Left ventricle myocardium inferior (tissue), 1 donor: ENCODE measurements at regions not wholly inside any gene's neighbourhood (a gene's known extent, or its start where the extent isn't known, plus 50 kb on each side); places are given as distances from the start of the nearest gene placed in this dataset.

Experiments used
- DNase-seq: peaks from one replicate; pipeline ENCODE4 v3.0.0-alpha.2; 2020
- H3K27ac ChIP-seq: fragments of 200-600 bp; replicated peaks from 2 replicates; pipeline ENCODE4 v1.8.0; 2021
- H3K27me3 ChIP-seq: fragments of 200-600 bp; 2 replicates; pipeline ENCODE4 v1.8.0; 2021; ENCODE audit warnings: low read depth
- H3K36me3 ChIP-seq: fragments of 200-600 bp; 2 replicates; pipeline ENCODE4 v1.8.0; 2021
- H3K4me1 ChIP-seq: fragments of 200-600 bp; 2 replicates; pipeline ENCODE4 v1.8.0; 2021
- H3K4me3 ChIP-seq: fragments of 200-600 bp; 2 replicates; pipeline ENCODE4 v1.8.0; 2021; ENCODE audit warnings: mild to moderate bottlenecking, moderate library complexity
- H3K9me3 ChIP-seq: fragments of 200-600 bp; replicated peaks from 2 replicates; pipeline ENCODE4 v1.8.0; 2021
- CTCF ChIP-seq: fragments of 200-600 bp; IDR thresholded peaks from 2 replicates; pipeline ENCODE4 v1.8.0; 2021; ENCODE audit warnings: antibody characterized with exemption, mild to moderate bottlenecking, borderline replicate concordance
- intact Hi-C: fragments of 100-400 bp; cut with micrococcal nuclease; formaldehyde crosslinking; loops from one replicate; pipeline ENCODE4 v1.11.0; 2022
- donor health status: DM: no; HTN: yes; CAD: no; lungs with severe emphysema.

- no peak for TF ChIP-seq CTCF
- no peak for DNase-seq
- intact Hi-C loops = no loop called here
- Histone ChIP-seq H3K27ac (no peak overlapping the region), H3K9me3 (peaks cover 23% of the 10 kb centered on the region), H3K4me3 (no peak overlapping the region), H3K27me3 (no peaks in the 10 kb centered on the region), H3K36me3 (no peaks in the 10 kb centered on the region), H3K4me1 (no peaks in the 10 kb centered on the region)
These were observed 670.3 kb downstream of the TLE4 start for GRCh38 chr9:80242022-80242421.

GRCh38 chr9:80235752-80236151 is 664.0 kb downstream of the TLE4 start:
- peaks cover 20% of the 10 kb centered on the region for H3K9me3 ChIP-seq
- no peak overlapping the region for H3K27ac ChIP-seq
- no peak for TF ChIP-seq CTCF
- intact Hi-C loops = no loop called here
- no peaks in the 10 kb centered on the region for H3K4me1 ChIP-seq
- no peaks in the 10 kb centered on the region for H3K36me3 ChIP-seq
- no peak for DNase-seq
- H3K4me3 ChIP-seq = no peak overlapping the region
- no peaks in the 10 kb centered on the region for H3K27me3 ChIP-seq

- H3K27me3 ChIP-seq = no peaks in the 10 kb centered on the region
- H3K4me3 ChIP-seq = no peak overlapping the region
- H3K4me1 ChIP-seq = no peaks in the 10 kb centered on the region
- no peak for TF ChIP-seq CTCF
- no peak for DNase-seq
- H3K36me3 ChIP-seq = no peaks in the 10 kb centered on the region
- intact Hi-C loops = no loop called here
- peaks cover 21% of the 10 kb centered on the region for H3K9me3 ChIP-seq
- H3K27ac ChIP-seq = no peak overlapping the region
These were observed 662.1 kb downstream of the TLE4 start for GRCh38 chr9:80233906-80234305.

GRCh38 chr9:80233102-80233843 is 661.5 kb downstream of the TLE4 start:
- no peak overlapping the region for H3K27ac ChIP-seq
- TF ChIP-seq CTCF = no peak
- no peak overlapping the region for H3K4me3 ChIP-seq
- no peaks in the 10 kb centered on the region for H3K36me3 ChIP-seq
- DNase-seq = no peak
- intact Hi-C loops = no loop called here
- peaks cover 25% of the 10 kb centered on the region for H3K9me3 ChIP-seq
- H3K4me1 ChIP-seq = no peaks in the 10 kb centered on the region
- no peaks in the 10 kb centered on the region for H3K27me3 ChIP-seq

GRCh38 chr9:80231318-80232236 is 659.8 kb downstream of the TLE4 start:
- Histone ChIP-seq H3K36me3 (no peaks in the 10 kb centered on the region), H3K9me3 (peaks cover 36% of the 10 kb centered on the region), H3K27me3 (no peaks in the 10 kb centered on the region), H3K4me1 (no peaks in the 10 kb centered on the region), H3K27ac (no peak overlapping the region), H3K4me3 (no peak overlapping the region)
- intact Hi-C loops = no loop called here
- DNase-seq = no peak
- TF ChIP-seq CTCF = no peak
